GM10266 (cell line): ENCODE measurements at regions not wholly inside any gene's neighbourhood (a gene's known extent, or its start where the extent isn't known, plus 50 kb on each side); places are given as distances from the start of the nearest gene placed in this dataset.

Experiments used
- DNase-seq: peaks from one replicate; pipeline ENCODE4 v3.0.0; 2012; ENCODE audit errors: extremely low spot score
- CTCF ChIP-seq: IDR thresholded peaks from 2 replicates; pipeline ENCODE4 v1.5.1; 2012; ENCODE audit warnings: mild to moderate bottlenecking, low read depth; ENCODE audit not compliant: control insufficient read depth, insufficient read depth; ENCODE audit errors: missing control alignments

- DNase-seq: no peak
- TF ChIP-seq CTCF: no peak
These were observed 94.2 kb upstream of the TAB2 start for GRCh38 chr6:149223120-149223903.

GRCh38 chr6:149223904-149224351 lies 93.6 kb upstream of the TAB2 start:
- TF ChIP-seq CTCF: no peak
- DNase-seq: no peak

GRCh38 chr6:149224399-149224798 lies 93.1 kb upstream of the TAB2 start:
- TF ChIP-seq CTCF: no peak
- DNase-seq: no peak

- no peak for DNase-seq
- no peak for TF ChIP-seq CTCF
These were observed 92.1 kb upstream of the TAB2 start for GRCh38 chr6:149225370-149225769.

GRCh38 chr6:149225946-149226345 lies 91.6 kb upstream of the TAB2 start:
- no peak for DNase-seq
- TF ChIP-seq CTCF: no peak

- TF ChIP-seq CTCF: no peak
- no peak for DNase-seq
These were observed 89.7 kb upstream of the TAB2 start for GRCh38 chr6:149227796-149228195.

GRCh38 chr6:149228311-149228955 lies 89.1 kb upstream of the TAB2 start:
- no peak for DNase-seq
- no peak for TF ChIP-seq CTCF
